ENCODE measurements at regions not wholly inside any gene's neighbourhood (a gene's known extent, or its start where the extent isn't known, plus 50 kb on each side); places are given as distances from the start of the nearest gene placed in this dataset.
"Not testable (repeated sequence)": the region's sequence is repeated elsewhere in the genome, so short reads cannot be mapped to it uniquely, and the experiment has no call there.

GRCh38 chr10:121374121-121374520 is 224.1 kb downstream of the FGFR2 start:
- no peak for DNase-seq (ENCODE audit: low read depth, low spot score)
- Mint-ChIP-seq H3K27me3 (ENCODE audit: low read depth) (no peaks in the 10 kb centered on the region), H3K4me3 (no peak overlapping the region), H3K36me3 (ENCODE audit: low read depth) (no peaks in the 10 kb centered on the region), H3K27ac (ENCODE audit: unreplicated experiment) (no peak overlapping the region), H3K9me3 (no peaks in the 10 kb centered on the region), H3K4me1 (peaks cover 16% of the 10 kb centered on the region)
- no peak for TF ChIP-seq CTCF (conservative IDR thresholded peaks at IDR 0.05)

GRCh38 chr10:121375172-121375571 is 223.1 kb downstream of the FGFR2 start:
- Mint-ChIP-seq H3K27me3 (ENCODE audit: low read depth) (no peaks in the 10 kb centered on the region), H3K27ac (ENCODE audit: unreplicated experiment) (peak overlapping the region; percentile 20), H3K4me3 (no peak overlapping the region), H3K9me3 (no peaks in the 10 kb centered on the region), H3K4me1 (peaks cover 18% of the 10 kb centered on the region), H3K36me3 (ENCODE audit: low read depth) (no peaks in the 10 kb centered on the region)
- no peak for TF ChIP-seq CTCF (conservative IDR thresholded peaks at IDR 0.05)
- no peak for DNase-seq (ENCODE audit: low read depth, low spot score)

GRCh38 chr10:121378251-121378801 is 219.9 kb downstream of the FGFR2 start:
- no peaks in the 10 kb centered on the region for H3K27me3 Mint-ChIP-seq (ENCODE audit: low read depth)
- H3K36me3 Mint-ChIP-seq (ENCODE audit: low read depth): no peaks in the 10 kb centered on the region
- H3K9me3 Mint-ChIP-seq: peaks cover 6% of the 10 kb centered on the region
- TF ChIP-seq CTCF (conservative IDR thresholded peaks at IDR 0.05): no peak
- no peak overlapping the region for H3K27ac Mint-ChIP-seq (ENCODE audit: unreplicated experiment)
- H3K4me1 Mint-ChIP-seq: peaks cover 18% of the 10 kb centered on the region
- H3K4me3 Mint-ChIP-seq: no peak overlapping the region
- no peak for DNase-seq (ENCODE audit: low read depth, low spot score)

- Mint-ChIP-seq H3K27me3 (ENCODE audit: low read depth) (no peaks in the 10 kb centered on the region), H3K9me3 (peaks cover 6% of the 10 kb centered on the region), H3K4me1 (peaks cover 18% of the 10 kb centered on the region), H3K27ac (ENCODE audit: unreplicated experiment) (peak overlapping the region; percentile 60), H3K4me3 (no peak overlapping the region), H3K36me3 (ENCODE audit: low read depth) (no peaks in the 10 kb centered on the region)
- TF ChIP-seq CTCF (conservative IDR thresholded peaks at IDR 0.05): no peak
- no peak for DNase-seq (ENCODE audit: low read depth, low spot score)
Observed at GRCh38 chr10:121379013-121379412, 219.2 kb downstream of the FGFR2 start.

GRCh38 chr10:121380211-121380610 is 218.0 kb downstream of the FGFR2 start:
- Mint-ChIP-seq H3K9me3 (peaks cover 6% of the 10 kb centered on the region), H3K27ac (ENCODE audit: unreplicated experiment) (no peak overlapping the region), H3K27me3 (ENCODE audit: low read depth) (no peaks in the 10 kb centered on the region), H3K4me3 (no peak overlapping the region), H3K36me3 (ENCODE audit: low read depth) (no peaks in the 10 kb centered on the region), H3K4me1 (peaks cover 13% of the 10 kb centered on the region)
- no peak for TF ChIP-seq CTCF (conservative IDR thresholded peaks at IDR 0.05)
- no peak for DNase-seq (ENCODE audit: low read depth, low spot score)

GRCh38 chr10:121382029-121382520 is 216.2 kb downstream of the FGFR2 start:
- H3K36me3 Mint-ChIP-seq (ENCODE audit: low read depth); DNase-seq (ENCODE audit: low read depth, low spot score); H3K27ac Mint-ChIP-seq (ENCODE audit: unreplicated experiment); H3K27me3 Mint-ChIP-seq (ENCODE audit: low read depth); H3K4me3 Mint-ChIP-seq; H3K4me1 Mint-ChIP-seq; H3K9me3 Mint-ChIP-seq: not testable (repeated sequence)
